HCT116 (cell line): ENCODE measurements at regions not wholly inside any gene's neighbourhood (a gene's known extent, or its start where the extent isn't known, plus 50 kb on each side); places are given as distances from the start of the nearest gene placed in this dataset.

Source experiments
- ATAC-seq: fragments of 200-7000 bp; cut with Tn5 transposase; 2 replicates; pipeline ENCODE4 v1.9.1; 2020; ENCODE audit warnings: mild to moderate bottlenecking, moderate library complexity
- BruUV-seq: library from RNA; stranded (reverse); fragments of 400-500 nt; replicated peaks from 2 replicates; lab custom pipeline; 2021; lab: Mats Ljungman, UMichigan
- CTCF ChIA-PET: fragments of 300-600 bp; sonication (Branson Sonifier 250); formaldehyde crosslinking; loops from one replicate; lab custom pipeline; 2021; ENCODE audit warnings: antibody characterized with exemption; lab: Charles Lee
- POLR2A ChIA-PET: fragments of 300-600, 350-600 bp; sonication (Branson Sonifier 250); formaldehyde crosslinking; loops from one replicate; lab custom pipeline; 2021; ENCODE audit warnings: antibody characterized with exemption; lab: Charles Lee
- RAD21 ChIA-PET, 2 experiments: fragments of 300-600 bp; sonication (Branson Sonifier 250); formaldehyde crosslinking; loops; one replicate each; lab custom pipeline; 2023; ENCODE audit warnings: low total read pairs in 2 of 2; ENCODE audit not compliant: uncharacterized antibody in 2 of 2, unreplicated experiment in 2 of 2, low non-redundant PET in 1 of 2; lab: Charles Lee
- DNase-seq: peaks from one replicate; pipeline ENCODE4 v3.0.0-alpha.2; 2010; ENCODE audit warnings: low read depth, low spot score
- H2AFZ ChIP-seq: fragments of 200-600 bp; shearing (Covaris generic), sonication (generic); 2 replicates; pipeline ENCODE4 v1.6.1; 2017; ENCODE audit warnings: low read depth, mixed run types, mixed read lengths, antibody characterized with exemption, low read length; ENCODE audit not compliant: poor library complexity, severe bottlenecking
- H3K27ac ChIP-seq: 2 replicates; pipeline ENCODE4 v1.5.1; 2012; ENCODE audit warnings: low read depth, low read length
- H3K27me3 ChIP-seq: fragments of 200-600 bp; sonication (generic); 2 replicates; pipeline ENCODE4 v1.6.1; 2016; ENCODE audit warnings: mixed run types, low read length, mixed read lengths; ENCODE audit not compliant: insufficient read depth
- H3K36me3 ChIP-seq, 2 experiments: fragments of 200-500 bp in 1 of 2; fragments of 200-600 bp in 1 of 2; sonication (Bioruptor generic) in 1 of 2; sonication (generic) in 1 of 2; 2 replicates each; pipeline versions ENCODE4 v1.5.1 to v1.6.1; 2014 to 2016; ENCODE audit warnings: low read length in 2 of 2, inconsistent platforms in 1 of 2, mixed read lengths in 1 of 2, mixed run types in 1 of 2; ENCODE audit not compliant: insufficient read depth in 2 of 2, control insufficient read depth in 1 of 2
- H3K4me1 ChIP-seq, 2 experiments: fragments of 200-600 bp in 1 of 2; sonication (generic) in 1 of 2; 2 replicates each; pipeline versions ENCODE4 v1.5.1 to v1.6.1; 2012 to 2017; ENCODE audit warnings: low read length in 2 of 2, inconsistent platforms in 1 of 2, mild to moderate bottlenecking in 1 of 2, mixed read lengths in 1 of 2, mixed run types in 1 of 2, moderate library complexity in 1 of 2; ENCODE audit not compliant: insufficient read depth in 2 of 2, control insufficient read depth in 1 of 2
- H3K4me2 ChIP-seq: fragments of 200-600 bp; sonication (generic); 2 replicates; pipeline ENCODE4 v1.6.1; 2017; ENCODE audit warnings: mixed run types, low read length, mixed read lengths
- H3K4me3 ChIP-seq, 2 experiments: fragments of 200-600 bp in 1 of 2; sonication (generic) in 1 of 2; replicated peaks in 1 of 2; 2 replicates each; pipeline ENCODE4 v1.5.1; 2011 to 2016; ENCODE audit warnings: low read length in 2 of 2, control low read depth in 1 of 2, low read depth in 1 of 2, mild to moderate bottlenecking in 1 of 2, mixed read lengths in 1 of 2, mixed run types in 1 of 2
- H3K79me2 ChIP-seq: fragments of 200-600 bp; sonication (generic); 2 replicates; pipeline ENCODE4 v1.6.1; 2017; ENCODE audit warnings: mild to moderate bottlenecking, mixed run types, low read length, moderate library complexity, mixed read lengths; ENCODE audit not compliant: insufficient read depth
- H3K9ac ChIP-seq: fragments of 200-600 bp; sonication (generic); 2 replicates; pipeline ENCODE4 v1.6.1; 2016; ENCODE audit warnings: low read length, mixed read lengths
- H3K9me2 ChIP-seq: fragments of 200-600 bp; sonication (generic), shearing (Covaris generic); 2 replicates; pipeline ENCODE4 v1.6.1; 2017; ENCODE audit warnings: mixed run types, mild to moderate bottlenecking, moderate library complexity; ENCODE audit not compliant: insufficient read depth
- H3K9me3 ChIP-seq, 2 experiments: fragments of 200-500 bp in 1 of 2; fragments of 200-600 bp in 1 of 2; sonication (Bioruptor generic) in 1 of 2; sonication (generic) in 1 of 2; 2 replicates each; pipeline ENCODE4 v1.6.1; 2014 to 2017; ENCODE audit warnings: low read length in 2 of 2, mixed read lengths in 2 of 2, inconsistent platforms in 1 of 2, low read depth in 1 of 2, mild to moderate bottlenecking in 1 of 2, mixed run types in 1 of 2, moderate library complexity in 1 of 2; ENCODE audit not compliant: control insufficient read depth in 1 of 2, insufficient read depth in 1 of 2
- H4K20me1 ChIP-seq: fragments of 200-600 bp; sonication (generic), shearing (Covaris generic); 2 replicates; pipeline ENCODE4 v1.6.1; 2017; ENCODE audit warnings: mixed run types, mild to moderate bottlenecking, moderate library complexity; ENCODE audit not compliant: insufficient read depth
- CBX3 ChIP-seq: IDR thresholded peaks from 2 replicates; pipeline ENCODE4 v1.6.1; 2012; ENCODE audit warnings: low read depth
- EGR1 ChIP-seq: IDR thresholded peaks from 2 replicates; pipeline ENCODE4 v1.6.1; 2012; ENCODE audit warnings: low read depth
- EZH2 ChIP-seq: fragments of 200-600 bp; sonication (generic); IDR thresholded peaks from 2 replicates; pipeline ENCODE4 v1.6.1; 2017; ENCODE audit warnings: antibody characterized with exemption, mixed run types
- EZH2phosphoT487 ChIP-seq: fragments of 200-600 bp; IDR thresholded peaks from 2 replicates; pipeline ENCODE4 v1.6.1; 2018; ENCODE audit warnings: antibody characterized with exemption, borderline replicate concordance
- FOSL1 ChIP-seq: IDR thresholded peaks from 2 replicates; pipeline ENCODE4 v1.6.1; 2012; ENCODE audit warnings: low read depth
- POLR2A ChIP-seq: IDR thresholded peaks from 2 replicates; pipeline ENCODE4 v1.7.0; 2011; ENCODE audit warnings: borderline replicate concordance; ENCODE audit not compliant: insufficient read depth, insufficient read length; ENCODE audit errors: extremely low read depth
- POLR2AphosphoS5 ChIP-seq: IDR thresholded peaks from 2 replicates; pipeline ENCODE4 v1.6.1; 2011; ENCODE audit warnings: mild to moderate bottlenecking, low read depth, low read length, moderate library complexity
- SIN3A ChIP-seq: IDR thresholded peaks from 2 replicates; pipeline ENCODE4 v1.6.1; 2012; ENCODE audit warnings: low read depth
- YY1 ChIP-seq: IDR thresholded peaks from 2 replicates; pipeline ENCODE4 v1.6.1; 2011; ENCODE audit warnings: low read length, low read depth, moderate library complexity, mild to moderate bottlenecking; ENCODE audit not compliant: insufficient replicate concordance; ENCODE audit errors: extremely low read depth
- intact Hi-C: fragments of 100-400 bp; cut with micrococcal nuclease; formaldehyde crosslinking; loops from 2 replicates; pipeline ENCODE4 v1.10.0; 2022
- TF ChIP-seq, protein P1 (sequence below): IDR thresholded peaks from 2 replicates; pipeline ENCODE4 v1.6.1; 2012
- TF ChIP-seq, protein P2 (sequence below): IDR thresholded peaks from 2 replicates; pipeline ENCODE4 v1.6.1; 2012
- TF ChIP-seq, protein P3 (sequence below): IDR thresholded peaks from 2 replicates; pipeline ENCODE4 v1.6.1; 2012; ENCODE audit warnings: low read depth
- TF ChIP-seq, protein P4 (sequence below), 3 experiments: fragments of 200-600 bp in 1 of 3; sonication (generic) in 1 of 3; IDR thresholded peaks in 2 of 3; conservative IDR thresholded peaks in 1 of 3; 2 replicates each; pipeline ENCODE4 v1.5.1; 2012 to 2017; ENCODE audit warnings: low read depth in 2 of 3, low read length in 2 of 3, antibody characterized with exemption in 1 of 3, borderline replicate concordance in 1 of 3, control low read depth in 1 of 3, mild to moderate bottlenecking in 1 of 3, mixed read lengths in 1 of 3, mixed run types in 1 of 3, moderate library complexity in 1 of 3; ENCODE audit not compliant: insufficient read depth in 1 of 3

DNA sequence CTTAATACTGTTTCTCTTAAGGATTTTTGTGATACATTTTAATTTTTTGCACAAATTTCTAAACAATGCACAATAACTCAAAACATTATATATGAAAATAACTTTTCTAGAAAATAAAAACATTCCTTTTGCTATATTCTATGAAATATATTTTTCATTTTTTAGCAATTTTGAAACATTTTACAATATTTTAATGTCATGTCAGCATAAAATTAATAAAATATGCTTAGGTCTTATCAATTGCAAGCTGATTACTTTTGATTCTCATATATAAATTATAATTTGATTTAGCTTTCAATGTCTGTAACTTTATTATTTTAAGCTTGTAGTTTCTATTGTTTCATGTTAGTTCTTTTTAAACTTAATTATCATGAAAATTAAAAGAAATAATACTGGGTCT lies 898.7 kb downstream of the TMEM182 start:
- no peaks in the 10 kb centered on the region for H3K27me3 ChIP-seq
- POLR2A ChIA-PET: no interaction called here
- no peaks in the 10 kb centered on the region for H4K20me1 ChIP-seq
- no peak overlapping the region for H3K4me2 ChIP-seq
- H3K9ac ChIP-seq: no peak overlapping the region
- TF ChIP-seq EZH2phosphoT487 (no peak), SIN3A (no peak), FOSL1 (no peak), POLR2AphosphoS5 (no peak), CBX3 (no peak), POLR2A (no peak), EGR1 (no peak), YY1 (no peak), EZH2 (no peak)
- TF ChIP-seq, protein P1, sequence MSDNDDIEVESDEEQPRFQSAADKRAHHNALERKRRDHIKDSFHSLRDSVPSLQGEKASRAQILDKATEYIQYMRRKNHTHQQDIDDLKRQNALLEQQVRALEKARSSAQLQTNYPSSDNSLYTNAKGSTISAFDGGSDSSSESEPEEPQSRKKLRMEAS: no peak
- TF ChIP-seq, protein P2, sequence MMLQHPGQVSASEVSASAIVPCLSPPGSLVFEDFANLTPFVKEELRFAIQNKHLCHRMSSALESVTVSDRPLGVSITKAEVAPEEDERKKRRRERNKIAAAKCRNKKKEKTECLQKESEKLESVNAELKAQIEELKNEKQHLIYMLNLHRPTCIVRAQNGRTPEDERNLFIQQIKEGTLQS: no peak
- TF ChIP-seq, protein P3, sequence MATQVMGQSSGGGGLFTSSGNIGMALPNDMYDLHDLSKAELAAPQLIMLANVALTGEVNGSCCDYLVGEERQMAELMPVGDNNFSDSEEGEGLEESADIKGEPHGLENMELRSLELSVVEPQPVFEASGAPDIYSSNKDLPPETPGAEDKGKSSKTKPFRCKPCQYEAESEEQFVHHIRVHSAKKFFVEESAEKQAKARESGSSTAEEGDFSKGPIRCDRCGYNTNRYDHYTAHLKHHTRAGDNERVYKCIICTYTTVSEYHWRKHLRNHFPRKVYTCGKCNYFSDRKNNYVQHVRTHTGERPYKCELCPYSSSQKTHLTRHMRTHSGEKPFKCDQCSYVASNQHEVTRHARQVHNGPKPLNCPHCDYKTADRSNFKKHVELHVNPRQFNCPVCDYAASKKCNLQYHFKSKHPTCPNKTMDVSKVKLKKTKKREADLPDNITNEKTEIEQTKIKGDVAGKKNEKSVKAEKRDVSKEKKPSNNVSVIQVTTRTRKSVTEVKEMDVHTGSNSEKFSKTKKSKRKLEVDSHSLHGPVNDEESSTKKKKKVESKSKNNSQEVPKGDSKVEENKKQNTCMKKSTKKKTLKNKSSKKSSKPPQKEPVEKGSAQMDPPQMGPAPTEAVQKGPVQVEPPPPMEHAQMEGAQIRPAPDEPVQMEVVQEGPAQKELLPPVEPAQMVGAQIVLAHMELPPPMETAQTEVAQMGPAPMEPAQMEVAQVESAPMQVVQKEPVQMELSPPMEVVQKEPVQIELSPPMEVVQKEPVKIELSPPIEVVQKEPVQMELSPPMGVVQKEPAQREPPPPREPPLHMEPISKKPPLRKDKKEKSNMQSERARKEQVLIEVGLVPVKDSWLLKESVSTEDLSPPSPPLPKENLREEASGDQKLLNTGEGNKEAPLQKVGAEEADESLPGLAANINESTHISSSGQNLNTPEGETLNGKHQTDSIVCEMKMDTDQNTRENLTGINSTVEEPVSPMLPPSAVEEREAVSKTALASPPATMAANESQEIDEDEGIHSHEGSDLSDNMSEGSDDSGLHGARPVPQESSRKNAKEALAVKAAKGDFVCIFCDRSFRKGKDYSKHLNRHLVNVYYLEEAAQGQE: no peak
- TF ChIP-seq, protein P4, sequence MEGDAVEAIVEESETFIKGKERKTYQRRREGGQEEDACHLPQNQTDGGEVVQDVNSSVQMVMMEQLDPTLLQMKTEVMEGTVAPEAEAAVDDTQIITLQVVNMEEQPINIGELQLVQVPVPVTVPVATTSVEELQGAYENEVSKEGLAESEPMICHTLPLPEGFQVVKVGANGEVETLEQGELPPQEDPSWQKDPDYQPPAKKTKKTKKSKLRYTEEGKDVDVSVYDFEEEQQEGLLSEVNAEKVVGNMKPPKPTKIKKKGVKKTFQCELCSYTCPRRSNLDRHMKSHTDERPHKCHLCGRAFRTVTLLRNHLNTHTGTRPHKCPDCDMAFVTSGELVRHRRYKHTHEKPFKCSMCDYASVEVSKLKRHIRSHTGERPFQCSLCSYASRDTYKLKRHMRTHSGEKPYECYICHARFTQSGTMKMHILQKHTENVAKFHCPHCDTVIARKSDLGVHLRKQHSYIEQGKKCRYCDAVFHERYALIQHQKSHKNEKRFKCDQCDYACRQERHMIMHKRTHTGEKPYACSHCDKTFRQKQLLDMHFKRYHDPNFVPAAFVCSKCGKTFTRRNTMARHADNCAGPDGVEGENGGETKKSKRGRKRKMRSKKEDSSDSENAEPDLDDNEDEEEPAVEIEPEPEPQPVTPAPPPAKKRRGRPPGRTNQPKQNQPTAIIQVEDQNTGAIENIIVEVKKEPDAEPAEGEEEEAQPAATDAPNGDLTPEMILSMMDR (IDR thresholded peaks at IDR 0.05 in 2 of 3, conservative IDR thresholded peaks at IDR 0.05 in 1 of 3; ENCODE audit: borderline replicate concordance in 1 of 3, insufficient read depth in 1 of 3, low read depth in 2 of 3, low read length in 2 of 3): no peak
- peaks cover 3 to 21% of the 10 kb centered on the region in 2 experiments; a peak in 2 of 4 replicates for H3K9me3 ChIP-seq
- H3K27ac ChIP-seq: no peak overlapping the region
- BruUV-seq: no TSS peak
- intact Hi-C loops: no loop called here
- no peaks in the 10 kb centered on the region for H3K9me2 ChIP-seq
- no peak for ATAC-seq
- H3K4me1 ChIP-seq: no peaks in the 10 kb centered on the region
- RAD21 ChIA-PET: no interaction called here
- H3K4me3 ChIP-seq: no peak overlapping the region
- DNase-seq: no peak
- H3K79me2 ChIP-seq: no peaks in the 10 kb centered on the region
- CTCF ChIA-PET: no interaction called here
- no peaks in the 10 kb centered on the region for H3K36me3 ChIP-seq
- H2AFZ ChIP-seq: no peak overlapping the region
